AG10803 (cell line): ENCODE measurements at regions not wholly inside any gene's neighbourhood (a gene's known extent, or its start where the extent isn't known, plus 50 kb on each side); places are given as distances from the start of the nearest gene placed in this dataset.

Experiments
- DNase-seq: peaks from one replicate; pipeline ENCODE4 v3.0.0; 2010; ENCODE audit warnings: low read depth
- H3K4me3 ChIP-seq: 2 replicates; pipeline ENCODE4 v1.5.1; 2011; ENCODE audit warnings: mild to moderate bottlenecking, low read length, control low read depth
- CTCF ChIP-seq: conservative IDR thresholded peaks from 2 replicates; pipeline ENCODE4 v1.5.1; 2011; ENCODE audit warnings: mild to moderate bottlenecking, low read length, control low read depth, inconsistent platforms

- no peak overlapping the region for H3K4me3 ChIP-seq
- no peak for DNase-seq
- TF ChIP-seq CTCF = no peak
These were observed 723.5 kb downstream of the LTN1 start for GRCh38 chr21:28269173-28269572.

- no peak for TF ChIP-seq CTCF
- H3K4me3 ChIP-seq = no peak overlapping the region
- no peak for DNase-seq
These were observed 724.0 kb downstream of the LTN1 start for GRCh38 chr21:28268685-28269084.

- TF ChIP-seq CTCF = no peak
- no peak for DNase-seq
- no peak overlapping the region for H3K4me3 ChIP-seq
These were observed 725.2 kb downstream of the LTN1 start for GRCh38 chr21:28267449-28267848.

GRCh38 chr21:28266061-28266460 lies 726.6 kb downstream of the LTN1 start:
- H3K4me3 ChIP-seq = no peak overlapping the region
- no peak for DNase-seq
- TF ChIP-seq CTCF = no peak

- DNase-seq = no peak
- no peak for TF ChIP-seq CTCF
- H3K4me3 ChIP-seq = no peak overlapping the region
These were observed 728.7 kb downstream of the LTN1 start for GRCh38 chr21:28263974-28264373.

GRCh38 chr21:28261298-28261697 lies 731.4 kb downstream of the LTN1 start:
- DNase-seq = peak; percentile 33
- H3K4me3 ChIP-seq = no peak overlapping the region
- TF ChIP-seq CTCF = no peak

- TF ChIP-seq CTCF = no peak
- peak; percentile 16 for DNase-seq
- H3K4me3 ChIP-seq = no peak overlapping the region
These were observed 735.4 kb downstream of the LTN1 start for GRCh38 chr21:28257276-28257675.
